ENCODE measurements at regions not wholly inside any gene's neighbourhood (a gene's known extent, or its start where the extent isn't known, plus 50 kb on each side); places are given as distances from the start of the nearest gene placed in this dataset.

GRCh38 chr7:153616711-153617325 is 435.4 kb upstream of the DPP6 start:
- Histone ChIP-seq H2AK5ac (ENCODE audit: low read depth, low read length) (no peak overlapping the region), H3K23ac (ENCODE audit: low read depth, low read length) (no peak overlapping the region), H2AK9ac (replicated peaks; ENCODE audit: low read depth, low read length, poor library complexity) (no peak overlapping the region), H3K18ac (ENCODE audit: low read depth, low read length) (no peak overlapping the region), H3K4me1 (ENCODE audit: control insufficient read depth, insufficient read depth, low read length) (no peaks in the 10 kb centered on the region), H4K5ac (ENCODE audit: low read depth, low read length) (no peak overlapping the region), H3K4ac (ENCODE audit: low read depth, low read length) (no peak overlapping the region), H3K4me3 (ENCODE audit: insufficient read depth, low read depth, low read length) (no peak overlapping the region), H3K36me3 (ENCODE audit: control insufficient read depth, insufficient read depth, low read length) (no peaks in the 10 kb centered on the region), H3K79me1 (ENCODE audit: low read depth in 1 of 2, low read length in 2 of 2) (no peaks in the 10 kb centered on the region), H4K20me1 (ENCODE audit: insufficient read depth, low read length) (no peaks in the 10 kb centered on the region), H3K56ac (ENCODE audit: extremely low read depth, insufficient read depth, low read length) (no peak overlapping the region), H2BK20ac (ENCODE audit: low read depth, low read length) (no peak overlapping the region), H3K27me3 (ENCODE audit: control insufficient read depth, insufficient read depth, low read length) (no peaks in the 10 kb centered on the region), H4K91ac (ENCODE audit: insufficient read depth, low read depth, low read length) (no peak overlapping the region), H2BK120ac (ENCODE audit: low read depth, low read length) (no peak overlapping the region), H2BK15ac (ENCODE audit: low read depth, low read length) (no peak overlapping the region), H3K4me2 (ENCODE audit: low read depth, low read length) (no peak overlapping the region), H2BK5ac (ENCODE audit: low read depth, low read length, poor library complexity, severe bottlenecking) (no peak overlapping the region), H3K27ac (ENCODE audit: insufficient read depth, low read length) (no peak overlapping the region), H3K9me1 (ENCODE audit: insufficient read depth, low read length) (no peaks in the 10 kb centered on the region), H3K9me3 (ENCODE audit: control insufficient read depth, insufficient read depth, low read length) (peaks cover 11% of the 10 kb centered on the region), H4K8ac (ENCODE audit: low read depth in 2 of 2, low read length in 2 of 2) (no peak overlapping the region), H3K14ac (replicated peaks; ENCODE audit: low read depth, low read length) (no peak overlapping the region), H3K9ac (ENCODE audit: low read depth, low read length) (no peak overlapping the region), H2AFZ (replicated peaks; ENCODE audit: low read length, poor library complexity) (no peak overlapping the region)
- DNase-seq (no peak), ATAC-seq (ENCODE audit: low read depth) (no peak)
- POLR2A ChIA-PET (ENCODE audit: unreplicated experiment), result no interaction called here
- BruUV-seq (replicated peaks), result no TSS peak
- dilution Hi-C loops (cut with HindIII; ENCODE audit: low sequenced_read_pairs, unreplicated experiment) (no loop called here), intact Hi-C loops (cut with micrococcal nuclease) (no loop called here), in situ Hi-C loops (cut with MboI; ENCODE audit: low sequenced_read_pairs) (no loop called here)
- CTCF ChIA-PET, result no interaction called here
- no CpG with 5 or more reads among the region's 8 CpGs for WGBS, 2 experiments (ENCODE audit: extremely low coverage in 2 of 2, insufficient read length in 1 of 2)
- TF ChIP-seq RFX5 (IDR thresholded peaks at IDR 0.05; ENCODE audit: low read depth, low read length) (no peak), MAFK (IDR thresholded peaks at IDR 0.05; ENCODE audit: low read depth, low read length) (no peak), SMC3 (IDR thresholded peaks at IDR 0.05; ENCODE audit: low read depth, low read length) (no peak), POLR2A (IDR thresholded peaks at IDR 0.05; ENCODE audit: low read depth, low read length) (no peak), RAD21 (IDR thresholded peaks at IDR 0.05; ENCODE audit: low read length) (no peak)
